HG03097 (cell line): ENCODE measurements at regions not wholly inside any gene's neighbourhood (a gene's known extent, or its start where the extent isn't known, plus 50 kb on each side); places are given as distances from the start of the nearest gene placed in this dataset.
"Not testable (repeated sequence)": the region's sequence is repeated elsewhere in the genome, so short reads cannot be mapped to it uniquely, and the experiment has no call there.

ENCODE experiments used
- ATAC-seq: cut with Tn5 transposase; IDR thresholded peaks from one replicate; pipeline ENCODE4 v1.9.1; 2021; ENCODE audit not compliant: unreplicated experiment, low FRiP score

GRCh38 chr3:177249203-177249602, 51.9 kb upstream of the TBL1XR1 start:
- no peak for ATAC-seq

- no peak for ATAC-seq
Measured at GRCh38 chr3:177250151-177250550, 52.9 kb upstream of the TBL1XR1 start.

- ATAC-seq: no peak
Measured at GRCh38 chr3:177251755-177252154, 54.5 kb upstream of the TBL1XR1 start.

- ATAC-seq: no peak
Measured at GRCh38 chr3:177257006-177257405, 59.7 kb upstream of the TBL1XR1 start.

- ATAC-seq: no peak
Measured at GRCh38 chr3:177257625-177258024, 60.3 kb upstream of the TBL1XR1 start.

- no peak for ATAC-seq
Measured at GRCh38 chr3:177262396-177262795, 65.1 kb upstream of the TBL1XR1 start.

GRCh38 chr3:177263615-177264368, 66.5 kb upstream of the TBL1XR1 start:
- ATAC-seq: no peak

- not testable (repeated sequence) for ATAC-seq
Measured at GRCh38 chr3:177271811-177272501, 74.7 kb upstream of the TBL1XR1 start.

GRCh38 chr3:177278016-177278415, 80.7 kb upstream of the TBL1XR1 start:
- no peak for ATAC-seq

- no peak for ATAC-seq
Measured at GRCh38 chr3:177279118-177279815, 82.0 kb upstream of the TBL1XR1 start.

GRCh38 chr3:177281292-177282118, 84.2 kb upstream of the TBL1XR1 start:
- ATAC-seq: no peak

GRCh38 chr3:177282119-177282655, 84.9 kb upstream of the TBL1XR1 start:
- ATAC-seq: no peak

- ATAC-seq: no peak
Measured at GRCh38 chr3:177283983-177284382, 86.7 kb upstream of the TBL1XR1 start.

GRCh38 chr3:177284383-177284881, 87.2 kb upstream of the TBL1XR1 start:
- ATAC-seq: no peak

GRCh38 chr3:177286034-177286433, 88.8 kb upstream of the TBL1XR1 start:
- no peak for ATAC-seq

- no peak for ATAC-seq
Measured at GRCh38 chr3:177287231-177287630, 89.9 kb upstream of the TBL1XR1 start.

GRCh38 chr3:177290633-177291032, 93.4 kb upstream of the TBL1XR1 start:
- no peak for ATAC-seq

- no peak for ATAC-seq
Measured at GRCh38 chr3:177294221-177294620, 96.9 kb upstream of the TBL1XR1 start.

GRCh38 chr3:177295116-177295515, 97.8 kb upstream of the TBL1XR1 start:
- ATAC-seq: no peak

- ATAC-seq: no peak
Measured at GRCh38 chr3:177299250-177299649, 102.0 kb upstream of the TBL1XR1 start.
